ENCODE measurements at regions not wholly inside any gene's neighbourhood (a gene's known extent, or its start where the extent isn't known, plus 50 kb on each side); places are given as distances from the start of the nearest gene placed in this dataset.
"Not testable (repeated sequence)": the region's sequence is repeated elsewhere in the genome, so short reads cannot be mapped to it uniquely, and the experiment has no call there.

- not testable (repeated sequence) for TF ChIP-seq CTCF, POLR2AphosphoS5, POLR2A (IDR thresholded peaks at IDR 0.05)
Measured at GRCh38 chr10:42187501-42188195, 450.7 kb downstream of the ZNF33B start.

Data from breast epithelium (tissue), 3 donors.